ENCODE measurements at regions not wholly inside any gene's neighbourhood (a gene's known extent, or its start where the extent isn't known, plus 50 kb on each side); places are given as distances from the start of the nearest gene placed in this dataset.

GRCh38 chr2:4168834-4169233 is 465.5 kb downstream of the DCDC2C start:
- Histone ChIP-seq H3K9me3 (peaks cover 26% of the 10 kb centered on the region), H3K27me3 (replicated peaks; ENCODE audit: control insufficient read depth, insufficient read depth, low read length) (no peaks in the 10 kb centered on the region), H3K4me1 (no peaks in the 10 kb centered on the region), H3K36me3 (ENCODE audit: control insufficient read depth, insufficient read depth, low read length) (no peaks in the 10 kb centered on the region), H3K4me3 (ENCODE audit: low read depth, low read length) (no peak overlapping the region)
- ChIA-PET POLR2A (no interaction called here), CTCF (no interaction called here)
- H3K27ac Mint-ChIP-seq (ENCODE audit: unreplicated experiment) = no peak overlapping the region
- no peaks in the 10 kb centered on the region for H3K4me1 Mint-ChIP-seq (ENCODE audit: low read depth, unreplicated experiment)
- no peaks in the 10 kb centered on the region for H3K36me3 Mint-ChIP-seq (ENCODE audit: insufficient read depth, unreplicated experiment)
- no peak for TF ChIP-seq CTCF (IDR thresholded peaks at IDR 0.05; ENCODE audit: insufficient read depth in 1 of 2, low read depth in 1 of 2, low read length in 1 of 2, severe bottlenecking in 1 of 2, unreplicated experiment in 1 of 2)
- DNase-seq = no peak
- BruUV-seq (replicated peaks) = no TSS peak
- intact Hi-C loops (cut with micrococcal nuclease; ENCODE audit: unreplicated experiment) = no loop called here
- no peak overlapping the region for H3K4me3 Mint-ChIP-seq (ENCODE audit: unreplicated experiment)
- H3K27me3 Mint-ChIP-seq (ENCODE audit: insufficient read depth, unreplicated experiment) = no peaks in the 10 kb centered on the region
- peaks cover 47% of the 10 kb centered on the region for H3K9me3 Mint-ChIP-seq (ENCODE audit: unreplicated experiment)

DNA sequence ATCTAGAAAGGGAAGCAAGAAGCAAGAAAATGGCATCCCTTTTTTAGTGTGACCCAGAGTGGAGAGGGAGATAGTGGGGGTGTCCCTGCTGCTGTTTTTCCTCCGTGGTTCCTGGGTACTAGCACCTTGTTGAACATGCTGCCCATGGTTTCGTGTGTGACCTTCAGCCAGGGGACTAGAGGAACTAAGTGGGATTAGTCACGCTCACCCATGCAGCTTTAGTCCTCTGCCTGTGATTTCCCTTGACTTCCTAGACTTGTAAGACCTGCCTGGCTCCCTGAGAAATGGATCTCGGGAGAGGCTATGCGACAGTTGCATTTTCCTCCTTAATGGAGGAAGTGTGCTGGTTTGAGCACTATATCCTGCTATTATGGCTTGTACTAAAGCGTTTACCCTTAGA is 471.4 kb downstream of the DCDC2C start:
- H3K36me3 Mint-ChIP-seq (ENCODE audit: insufficient read depth, unreplicated experiment) = no peaks in the 10 kb centered on the region
- DNase-seq = no peak

DNA sequence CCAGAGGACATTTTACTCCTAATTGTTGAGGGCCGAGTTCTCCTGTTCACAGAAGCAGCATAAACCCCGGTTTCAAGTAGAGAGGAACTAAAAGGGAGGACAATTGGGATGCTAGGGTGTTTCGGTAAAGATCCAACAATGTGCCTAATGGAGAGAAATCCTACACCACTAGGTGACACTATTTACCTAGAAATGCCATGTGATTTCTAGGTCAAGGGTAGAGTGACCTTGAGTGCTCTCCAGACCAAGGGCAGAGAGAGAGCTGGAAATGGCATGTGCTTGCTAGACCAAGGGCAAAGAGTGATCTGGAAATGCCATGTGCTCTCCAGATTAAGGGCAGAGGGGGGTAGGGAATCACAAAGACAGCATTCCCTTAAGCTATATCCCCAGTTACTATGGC is 472.0 kb downstream of the DCDC2C start:
- H3K27me3 Mint-ChIP-seq (ENCODE audit: insufficient read depth, unreplicated experiment) = no peaks in the 10 kb centered on the region
- DNase-seq = no peak
- H3K4me3 Mint-ChIP-seq (ENCODE audit: unreplicated experiment) = no peak overlapping the region
- no TSS peak for BruUV-seq (replicated peaks)
- H3K4me1 ChIP-seq = no peaks in the 10 kb centered on the region
- H3K27ac Mint-ChIP-seq (ENCODE audit: unreplicated experiment) = no peak overlapping the region
- H3K36me3 ChIP-seq (ENCODE audit: control insufficient read depth, insufficient read depth, low read length) = no peaks in the 10 kb centered on the region
- intact Hi-C loops (cut with micrococcal nuclease; ENCODE audit: unreplicated experiment) = no loop called here
- ChIA-PET POLR2A (no interaction called here), CTCF (no interaction called here)
- no peaks in the 10 kb centered on the region for H3K36me3 Mint-ChIP-seq (ENCODE audit: insufficient read depth, unreplicated experiment)
- H3K27me3 ChIP-seq (replicated peaks; ENCODE audit: control insufficient read depth, insufficient read depth, low read length) = no peaks in the 10 kb centered on the region
- no peak overlapping the region for H3K4me3 ChIP-seq (ENCODE audit: low read depth, low read length)
- no peak for TF ChIP-seq CTCF (IDR thresholded peaks at IDR 0.05; ENCODE audit: insufficient read depth in 1 of 2, low read depth in 1 of 2, low read length in 1 of 2, severe bottlenecking in 1 of 2, unreplicated experiment in 1 of 2)
- peaks cover 7% of the 10 kb centered on the region; the same call in 1 of the 2 replicates for H3K9me3 ChIP-seq
- H3K4me1 Mint-ChIP-seq (ENCODE audit: low read depth, unreplicated experiment) = no peaks in the 10 kb centered on the region
- peaks cover 48% of the 10 kb centered on the region for H3K9me3 Mint-ChIP-seq (ENCODE audit: unreplicated experiment)

More for the DNA sequence above, 471.4 kb downstream of the DCDC2C start:
- BruUV-seq (replicated peaks) = no TSS peak
- no peak overlapping the region for H3K4me3 Mint-ChIP-seq (ENCODE audit: unreplicated experiment)
- H3K27me3 Mint-ChIP-seq (ENCODE audit: insufficient read depth, unreplicated experiment) = no peaks in the 10 kb centered on the region
- ChIA-PET CTCF (no interaction called here), POLR2A (no interaction called here)
- Histone ChIP-seq H3K9me3 (peaks cover 7% of the 10 kb centered on the region; the same call in 1 of the 2 replicates), H3K27me3 (replicated peaks; ENCODE audit: control insufficient read depth, insufficient read depth, low read length) (no peaks in the 10 kb centered on the region), H3K36me3 (ENCODE audit: control insufficient read depth, insufficient read depth, low read length) (no peaks in the 10 kb centered on the region), H3K4me1 (no peaks in the 10 kb centered on the region), H3K4me3 (ENCODE audit: low read depth, low read length) (no peak overlapping the region)
- peaks cover 44% of the 10 kb centered on the region for H3K9me3 Mint-ChIP-seq (ENCODE audit: unreplicated experiment)
- H3K4me1 Mint-ChIP-seq (ENCODE audit: low read depth, unreplicated experiment) = no peaks in the 10 kb centered on the region
- intact Hi-C loops (cut with micrococcal nuclease; ENCODE audit: unreplicated experiment) = no loop called here
- no peak overlapping the region for H3K27ac Mint-ChIP-seq (ENCODE audit: unreplicated experiment)
- TF ChIP-seq CTCF (IDR thresholded peaks at IDR 0.05; ENCODE audit: insufficient read depth in 1 of 2, low read depth in 1 of 2, low read length in 1 of 2, severe bottlenecking in 1 of 2, unreplicated experiment in 1 of 2) = no peak

Measured in Caco-2 (cell line).